Testis (tissue), 2 donors: ENCODE measurements at regions not wholly inside any gene's neighbourhood (a gene's known extent, or its start where the extent isn't known, plus 50 kb on each side); places are given as distances from the start of the nearest gene placed in this dataset.

ENCODE experiments used
- DNase-seq: peaks from one replicate; pipeline ENCODE4 v3.0.0-alpha.2; 2019
- H3K27ac ChIP-seq, 2 donors: fragments of 200-600 bp; sonication (generic); one replicate each; pipeline ENCODE4 v1.5.1; 2019
- H3K27me3 ChIP-seq: fragments of 200-600 bp; sonication (generic); one replicate; pipeline ENCODE4 v1.5.1; 2019
- H3K36me3 ChIP-seq: fragments of 200-600 bp; sonication (generic); one replicate; pipeline ENCODE4 v1.5.1; 2017; ENCODE audit warnings: low read depth; ENCODE audit errors: missing control alignments
- H3K4me1 ChIP-seq: fragments of 200-600 bp; sonication (generic); one replicate; pipeline ENCODE4 v1.5.1; 2019
- H3K4me3 ChIP-seq, 2 donors: fragments of 200-600 bp; sonication (generic); one replicate each; pipeline ENCODE4 v1.5.1; 2017 to 2019
- H3K9me3 ChIP-seq: fragments of 200-600 bp; sonication (generic); one replicate; pipeline ENCODE4 v1.5.1; 2017
- CTCF ChIP-seq, 3 experiments: fragments of 450-650 bp in 2 of 3; fragments of 200-600 bp in 1 of 3; sonication (generic) in 1 of 3; IDR thresholded peaks; one replicate each; pipeline ENCODE4 v1.5.1; 2016 to 2019; ENCODE audit warnings: antibody characterized with exemption in 3 of 3, mild to moderate bottlenecking in 2 of 3, moderate library complexity in 1 of 3
- POLR2A ChIP-seq: fragments of 450-650 bp; IDR thresholded peaks from one replicate; pipeline ENCODE4 v1.6.1; 2017; ENCODE audit warnings: antibody characterized with exemption, mild to moderate bottlenecking, moderate library complexity
- WGBS, 2 donors: methylation state at CpG; one replicate each; pipeline ENCODE4 v1.1.5; 2018; 5-methylcytosine and 5-hydroxymethylcytosine counted together
- intact Hi-C: fragments of 100-400 bp; cut with DNase I; formaldehyde crosslinking; loops from one replicate; pipeline ENCODE4 v1.15.1; 2023; ENCODE audit warnings: low total_unique reads

- intact Hi-C loops, result no loop called here
- WGBS, 2 donors, result 69 to 78% methylated on average over 1 of the region's 1 CpG
Measured at GRCh38 chr12:69129017-69129416, 110.4 kb upstream of the CPSF6 start.

GRCh38 chr12:69129564-69129963, 109.8 kb upstream of the CPSF6 start:
- Histone ChIP-seq H3K4me1 (peaks cover 12% of the 10 kb centered on the region), H3K9me3 (no peaks in the 10 kb centered on the region), H3K4me3 (no peak overlapping the region), H3K36me3 (no peaks in the 10 kb centered on the region), H3K27ac (no peak overlapping the region), H3K27me3 (no peaks in the 10 kb centered on the region)
- TF ChIP-seq CTCF (IDR thresholded peaks at IDR 0.05) (no peak), POLR2A (no peak)
- intact Hi-C loops, result no loop called here
- no peak for DNase-seq
- WGBS, 2 donors, result 63 to 67% methylated on average over 4 of the region's 4 CpGs

More at GRCh38 chr12:69129017-69129416, 110.4 kb upstream of the CPSF6 start:
- no peak for DNase-seq
- H3K27me3 ChIP-seq, result no peaks in the 10 kb centered on the region
- TF ChIP-seq POLR2A (no peak), CTCF (IDR thresholded peaks at IDR 0.05) (no peak)
- H3K4me3 ChIP-seq, result no peak overlapping the region
- no peaks in the 10 kb centered on the region for H3K9me3 ChIP-seq
- H3K27ac ChIP-seq, result no peak overlapping the region
- H3K36me3 ChIP-seq, result no peaks in the 10 kb centered on the region
- peaks cover 16% of the 10 kb centered on the region for H3K4me1 ChIP-seq

- no peak for TF ChIP-seq POLR2A
- no peak for TF ChIP-seq CTCF (IDR thresholded peaks at IDR 0.05)
- Histone ChIP-seq H3K9me3 (no peaks in the 10 kb centered on the region), H3K27me3 (no peaks in the 10 kb centered on the region), H3K4me1 (peaks cover 7% of the 10 kb centered on the region), H3K36me3 (no peaks in the 10 kb centered on the region), H3K4me3 (no peak overlapping the region), H3K27ac (no peak overlapping the region)
- DNase-seq, result no peak
- intact Hi-C loops, result no loop called here
Measured at GRCh38 chr12:69130064-69130463, 109.3 kb upstream of the CPSF6 start.

GRCh38 chr12:69131077-69131476, 108.3 kb upstream of the CPSF6 start:
- H3K27me3 ChIP-seq, result no peaks in the 10 kb centered on the region
- no peaks in the 10 kb centered on the region for H3K36me3 ChIP-seq
- peaks cover 5% of the 10 kb centered on the region for H3K4me1 ChIP-seq
- H3K27ac ChIP-seq, result no peak overlapping the region
- TF ChIP-seq POLR2A (no peak), CTCF (IDR thresholded peaks at IDR 0.05) (no peak)
- WGBS, 2 donors, result 46 to 61% methylated on average over 1 of the region's 1 CpG
- H3K4me3 ChIP-seq, result no peak overlapping the region
- no peak for DNase-seq
- intact Hi-C loops, result no loop called here
- no peaks in the 10 kb centered on the region for H3K9me3 ChIP-seq

GRCh38 chr12:69136931-69137613, 102.3 kb upstream of the CPSF6 start:
- Histone ChIP-seq H3K9me3 (no peaks in the 10 kb centered on the region), H3K27me3 (no peaks in the 10 kb centered on the region), H3K4me3 (no peak overlapping the region), H3K36me3 (no peaks in the 10 kb centered on the region), H3K27ac (no peak overlapping the region), H3K4me1 (no peaks in the 10 kb centered on the region)
- intact Hi-C loops, result no loop called here
- whole genome bisulfite sequencing, 2 donors, result 86 to 98% methylated on average over 2 of the region's 2 CpGs
- no peak for DNase-seq
- TF ChIP-seq POLR2A (no peak), CTCF (IDR thresholded peaks at IDR 0.05) (no peak)
